HS-5 (cell line): ENCODE measurements at regions not wholly inside any gene's neighbourhood (a gene's known extent, or its start where the extent isn't known, plus 50 kb on each side); places are given as distances from the start of the nearest gene placed in this dataset.

Experiments used
- DNase-seq: peaks from one replicate; pipeline ENCODE4 v3.0.0-alpha.2; 2012; ENCODE audit warnings: low read depth

GRCh38 chr3:83895892-83896291, 1062.9 kb upstream of the CADM2 start:
- no peak for DNase-seq

- DNase-seq: no peak
Observed at GRCh38 chr3:83902787-83903533, 1055.8 kb upstream of the CADM2 start.

GRCh38 chr3:83913381-83913780, 1045.4 kb upstream of the CADM2 start:
- DNase-seq: no peak

GRCh38 chr3:83926291-83926690, 1032.5 kb upstream of the CADM2 start:
- no peak for DNase-seq

- DNase-seq: no peak
Observed at GRCh38 chr3:83928391-83928790, 1030.4 kb upstream of the CADM2 start.

- no peak for DNase-seq
Observed at GRCh38 chr3:83928903-83929302, 1029.9 kb upstream of the CADM2 start.

GRCh38 chr3:83934192-83935021, 1024.4 kb upstream of the CADM2 start:
- DNase-seq: peak; percentile 59

- DNase-seq: no peak
Observed at GRCh38 chr3:83938491-83938890, 1020.3 kb upstream of the CADM2 start.

GRCh38 chr3:83941990-83942745, 1016.6 kb upstream of the CADM2 start:
- DNase-seq: no peak

GRCh38 chr3:83946049-83946448, 1012.7 kb upstream of the CADM2 start:
- DNase-seq: no peak

- no peak for DNase-seq
Observed at GRCh38 chr3:83946554-83946953, 1012.2 kb upstream of the CADM2 start.

GRCh38 chr3:83948771-83949170, 1010.0 kb upstream of the CADM2 start:
- DNase-seq: no peak

- DNase-seq: peak; percentile 61
Observed at GRCh38 chr3:83953417-83954089, 1005.2 kb upstream of the CADM2 start.

GRCh38 chr3:83956431-83956830, 1002.4 kb upstream of the CADM2 start:
- DNase-seq: no peak

- no peak for DNase-seq
Observed at GRCh38 chr3:83968356-83968755, 990.4 kb upstream of the CADM2 start.

GRCh38 chr3:83971666-83972065, 987.1 kb upstream of the CADM2 start:
- no peak for DNase-seq

- peak; percentile 10 for DNase-seq
Observed at GRCh38 chr3:84008623-84009022, 950.2 kb upstream of the CADM2 start.

- no peak for DNase-seq
Observed at GRCh38 chr3:84023842-84024241, 934.9 kb upstream of the CADM2 start.

- DNase-seq: no peak
Observed at GRCh38 chr3:84039099-84039498, 919.7 kb upstream of the CADM2 start.

- DNase-seq: no peak
Observed at GRCh38 chr3:84042399-84043106, 916.2 kb upstream of the CADM2 start.

- DNase-seq: no peak
Observed at GRCh38 chr3:84066915-84067314, 891.9 kb upstream of the CADM2 start.
